HUDEP-2 (cell line): ENCODE measurements at regions not wholly inside any gene's neighbourhood (a gene's known extent, or its start where the extent isn't known, plus 50 kb on each side); places are given as distances from the start of the nearest gene placed in this dataset.

Source experiments
- DNase-seq, 76 experiments: peaks; one replicate each; lab custom pipeline; 2025; ENCODE audit not compliant: unreplicated experiment in 76 of 76; lab: John Stamatoyannopoulos, UW

GRCh38 chr15:31799715-31800321 is 230.5 kb upstream of the CHRNA7 start:
- DNase-seq: no peak

GRCh38 chr15:31801152-31801551 is 229.2 kb upstream of the CHRNA7 start:
- no peak for DNase-seq

GRCh38 chr15:31802761-31803160 is 227.6 kb upstream of the CHRNA7 start:
- no peak for DNase-seq

DNA sequence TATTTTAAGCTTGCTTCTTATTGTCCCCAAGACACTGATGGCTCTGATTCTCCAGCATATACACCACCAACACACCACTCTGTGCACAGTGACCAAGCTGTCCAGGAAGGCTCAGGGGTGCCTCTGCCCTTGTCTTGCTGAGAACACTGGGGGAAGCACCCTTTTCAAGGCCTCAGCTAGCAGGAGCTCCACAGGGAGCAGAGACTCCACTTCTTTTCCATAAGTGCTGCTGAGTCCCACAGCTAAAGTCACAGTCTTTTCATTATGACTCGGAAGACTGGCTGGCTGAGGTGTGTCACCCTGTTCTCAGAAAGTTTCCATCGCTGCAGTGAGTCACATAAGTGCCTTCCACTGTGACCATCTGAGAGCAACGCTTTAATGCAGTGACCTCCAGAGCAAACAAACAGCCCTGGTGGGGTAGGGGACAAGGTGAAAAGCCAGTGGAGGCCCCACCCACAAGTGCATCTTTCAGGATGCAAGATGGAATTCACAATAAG is 226.9 kb upstream of the CHRNA7 start:
- DNase-seq: no peak

GRCh38 chr15:31805090-31805662 is 225.1 kb upstream of the CHRNA7 start:
- DNase-seq: no peak

DNA sequence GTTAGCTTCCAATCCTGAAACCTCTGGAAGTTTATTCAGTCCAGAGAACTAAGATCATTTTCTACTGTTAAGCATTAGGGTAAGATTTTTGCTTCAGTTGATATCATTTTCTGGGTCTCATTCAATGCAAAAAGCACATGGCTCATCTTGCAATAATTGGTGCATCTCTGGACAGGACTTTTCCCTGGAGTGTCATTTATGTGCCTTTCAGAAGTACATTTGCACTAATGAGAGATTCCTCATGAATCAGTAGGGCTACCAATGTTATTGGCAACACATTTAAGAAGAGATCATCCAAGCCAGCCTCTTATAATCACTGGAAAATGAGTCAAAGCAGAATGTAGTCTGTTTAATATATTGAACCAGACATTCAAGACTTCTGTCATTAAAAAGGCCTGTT is 224.2 kb upstream of the CHRNA7 start:
- no peak for DNase-seq

DNA sequence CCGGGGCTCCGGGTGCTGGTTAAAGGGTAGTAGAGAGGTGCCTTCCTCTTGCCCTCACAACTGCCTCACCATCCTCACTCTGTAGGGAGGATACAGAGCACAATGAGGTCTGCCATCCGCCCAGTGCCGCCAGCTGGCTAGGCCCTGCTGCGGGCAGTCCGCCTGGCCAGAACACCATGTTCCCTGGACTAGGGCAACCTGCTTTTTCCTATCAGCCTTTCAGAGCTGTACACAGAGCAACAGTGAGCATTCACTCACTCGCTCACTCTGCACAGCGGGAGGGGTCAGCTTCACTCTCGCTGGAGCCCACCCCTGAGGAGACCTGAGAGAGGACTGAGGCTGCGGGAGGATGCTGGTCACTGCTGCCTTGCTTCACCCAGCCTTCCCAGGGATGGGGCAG is 218.7 kb upstream of the CHRNA7 start:
- DNase-seq: no peak

DNA sequence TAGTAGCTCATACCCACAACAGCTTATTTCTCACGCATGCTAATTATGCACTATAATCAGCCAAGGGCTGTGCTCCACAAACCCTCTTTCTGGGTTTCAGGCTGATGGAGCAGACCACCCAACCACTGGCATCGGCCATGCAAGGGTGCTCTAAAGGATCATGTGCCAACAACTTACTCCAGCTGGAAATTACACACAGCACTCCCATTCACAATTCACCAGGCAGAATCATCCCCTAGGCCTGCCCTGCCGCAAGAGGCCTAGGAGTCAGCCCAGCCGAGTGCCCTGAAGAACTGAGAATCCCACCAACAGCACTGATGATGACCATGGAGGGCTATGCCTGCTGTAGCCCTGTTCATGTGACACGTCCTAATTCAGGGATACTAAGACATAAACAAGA is 216.2 kb upstream of the CHRNA7 start:
- DNase-seq: no peak

DNA sequence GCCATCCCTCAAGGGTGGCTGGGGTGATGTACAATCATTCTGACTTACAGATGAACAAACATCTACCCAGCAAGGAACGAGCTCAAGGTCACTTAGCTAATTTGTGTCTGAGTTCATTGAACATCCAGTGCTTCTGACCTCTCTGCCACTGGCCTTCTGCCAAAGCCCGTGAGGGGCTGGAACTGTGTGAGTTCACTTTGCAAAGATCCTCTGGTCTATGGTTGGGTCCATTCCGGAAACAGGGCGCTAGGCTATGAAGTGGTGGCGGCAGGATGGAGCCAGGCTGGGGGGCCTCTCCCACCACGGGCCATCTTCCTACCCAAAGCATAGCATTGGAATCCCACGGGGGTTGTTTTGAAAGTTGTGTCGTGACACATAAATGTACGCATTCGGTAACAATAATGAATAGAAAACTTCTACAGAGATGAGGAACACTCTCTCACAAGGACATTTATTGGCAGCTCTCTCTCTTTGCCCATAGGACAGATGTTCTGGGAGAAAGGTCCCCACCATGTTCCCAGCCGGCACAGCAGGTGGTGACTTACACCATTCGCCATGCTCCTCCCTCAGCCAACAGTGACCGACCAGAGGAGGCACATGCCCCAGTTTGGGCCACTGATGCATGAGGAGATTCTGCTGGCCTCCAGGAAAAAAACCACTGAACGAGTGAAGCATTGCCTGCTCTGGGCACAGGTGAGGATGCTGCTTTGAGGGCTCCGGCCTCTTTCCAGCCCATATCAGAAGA is 214.7 kb upstream of the CHRNA7 start:
- DNase-seq: no peak

DNA sequence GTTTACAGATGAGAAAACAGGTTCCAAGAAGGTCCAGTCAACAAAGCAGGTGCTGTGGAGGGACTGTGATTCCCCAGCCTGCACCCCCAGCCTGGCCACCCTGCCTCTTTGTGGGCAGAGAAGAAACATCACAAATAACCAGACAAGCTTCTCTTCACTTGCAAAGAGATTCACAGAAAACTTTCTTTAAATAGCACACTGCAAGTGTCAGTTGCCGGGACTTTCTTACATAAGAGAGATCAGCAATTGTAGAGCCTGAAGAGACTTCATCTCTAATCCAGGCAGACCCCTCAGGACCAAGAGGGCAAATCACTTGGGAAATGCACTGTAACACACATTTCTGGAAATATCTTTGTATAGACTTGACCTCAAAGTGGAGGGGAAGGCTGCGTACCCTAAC is 207.9 kb upstream of the CHRNA7 start:
- DNase-seq: no peak

DNA sequence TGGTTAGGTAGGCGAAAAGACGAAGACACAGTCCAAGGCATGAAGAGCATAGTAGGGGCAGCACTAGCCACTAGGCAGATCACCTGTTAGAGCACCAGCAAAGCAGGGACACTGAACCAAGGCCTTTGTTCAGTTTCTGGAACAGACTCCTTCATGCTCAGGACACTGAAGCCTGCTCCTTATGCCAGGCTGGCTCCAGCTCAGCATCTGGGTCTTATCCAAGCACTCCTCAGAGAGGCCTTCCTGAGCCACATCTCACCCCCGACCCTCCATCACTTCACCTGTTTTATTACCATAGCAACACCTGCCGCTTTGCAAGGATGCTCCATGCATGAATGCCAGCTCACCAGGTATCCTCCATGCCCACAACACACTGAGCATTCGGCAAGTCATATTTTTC is 206.3 kb upstream of the CHRNA7 start:
- DNase-seq: no peak

DNA sequence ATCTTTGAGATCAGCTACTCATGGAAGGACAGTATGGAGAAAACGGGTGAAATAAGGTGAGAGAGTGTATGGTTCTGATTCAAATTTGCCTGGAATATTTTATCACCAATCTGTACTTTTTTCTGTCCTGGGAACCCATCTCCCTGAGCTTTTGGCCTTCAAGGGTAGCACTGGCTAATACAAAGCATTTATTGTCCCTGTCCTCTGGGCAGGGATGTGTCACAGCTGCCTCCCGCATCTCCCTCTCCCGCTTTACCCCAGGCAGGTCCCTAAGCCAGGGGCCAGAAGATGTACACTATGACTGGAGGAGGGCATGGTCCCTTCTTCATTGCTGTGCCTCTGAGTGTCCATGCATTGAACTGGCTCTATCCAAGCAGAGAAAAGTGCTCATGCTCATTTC is 201.7 kb upstream of the CHRNA7 start:
- no peak for DNase-seq

DNA sequence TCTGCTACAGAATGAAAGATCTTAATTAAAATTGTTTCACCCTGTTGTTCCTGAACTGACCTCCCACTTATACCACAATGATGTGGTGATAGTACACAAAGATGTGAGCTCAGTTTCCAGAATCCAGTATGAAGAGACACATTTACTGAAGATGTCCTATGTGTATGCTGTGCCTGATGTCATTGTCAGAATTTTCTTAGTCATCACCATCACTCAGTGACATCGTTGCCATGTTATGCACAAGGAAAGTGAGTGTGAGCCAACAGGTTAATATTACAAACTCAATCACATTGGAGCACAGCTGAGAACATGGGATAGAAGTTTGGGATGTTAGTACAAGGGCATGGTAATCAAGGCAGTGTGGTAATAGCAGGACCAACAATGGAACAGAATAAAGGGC is 199.7 kb upstream of the CHRNA7 start:
- no peak for DNase-seq

DNA sequence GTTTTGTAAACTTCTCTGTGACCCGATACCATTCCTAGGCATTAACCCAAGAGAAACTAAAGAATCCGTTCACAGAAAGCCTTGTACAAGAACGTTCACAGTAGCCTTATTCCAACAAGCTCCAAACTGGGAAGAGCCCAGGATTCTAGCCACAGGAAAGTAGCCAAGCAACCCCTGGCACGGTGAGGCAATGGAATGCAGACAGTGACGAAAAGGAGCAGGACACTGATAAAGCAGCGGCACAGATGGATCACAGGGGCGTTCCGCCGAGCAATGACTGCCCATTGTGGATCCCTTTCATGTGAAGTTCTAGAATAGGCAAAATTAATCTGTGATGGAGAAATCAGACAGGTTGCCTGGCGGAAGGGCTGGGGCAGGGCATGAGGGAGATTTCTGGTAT is 198.7 kb upstream of the CHRNA7 start:
- no peak for DNase-seq

GRCh38 chr15:31834654-31835053 is 195.7 kb upstream of the CHRNA7 start:
- no peak for DNase-seq

DNA sequence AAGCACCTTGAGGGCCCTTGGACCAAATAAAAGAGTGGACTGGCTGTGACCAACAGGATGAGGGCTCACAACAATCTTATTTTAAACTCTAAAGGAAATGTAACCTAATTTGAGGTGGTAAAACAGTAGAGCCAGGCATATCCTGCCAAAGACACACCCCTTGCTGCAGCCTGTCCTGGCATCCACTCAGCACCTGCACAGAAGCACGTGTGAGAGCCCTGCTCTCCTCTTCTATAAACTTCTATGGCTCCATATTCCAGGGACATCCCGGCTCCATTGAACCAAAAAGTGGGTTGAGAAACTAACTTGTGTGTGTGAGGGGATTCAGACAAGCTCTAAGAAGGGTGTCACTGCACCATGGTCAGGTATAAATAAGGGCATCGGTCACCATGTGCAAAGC is 190.9 kb upstream of the CHRNA7 start:
- DNase-seq: no peak

- no peak for DNase-seq
Observed at GRCh38 chr15:31840849-31841476, 189.4 kb upstream of the CHRNA7 start.

- no peak for DNase-seq
Observed at GRCh38 chr15:31842532-31843195, 187.7 kb upstream of the CHRNA7 start.

GRCh38 chr15:31843426-31844055 is 186.8 kb upstream of the CHRNA7 start:
- no peak for DNase-seq

DNA sequence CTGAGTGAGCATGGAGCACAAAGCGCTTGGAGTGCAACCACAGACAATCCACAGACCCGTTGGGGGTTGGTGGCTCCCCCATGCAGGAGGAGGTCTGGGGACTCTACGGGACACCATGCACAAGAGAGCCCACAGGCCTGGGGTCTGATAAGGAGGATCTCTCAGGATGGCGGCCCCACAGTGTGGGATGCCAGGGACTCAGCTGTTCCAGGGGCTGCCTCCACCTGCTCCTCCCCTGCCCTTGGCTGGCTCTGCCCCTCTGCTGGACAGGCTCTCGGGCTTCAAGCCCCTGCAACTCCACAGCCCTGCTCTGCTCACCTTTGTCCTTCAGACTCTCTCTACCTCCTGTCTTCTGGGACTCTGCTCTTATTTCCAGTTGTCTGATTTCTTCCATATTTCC is 184.5 kb upstream of the CHRNA7 start:
- DNase-seq: no peak

- no peak for DNase-seq
Observed at GRCh38 chr15:31847961-31848360, 182.4 kb upstream of the CHRNA7 start.
